Effector memory CD8-positive, alpha-beta T cell (primary cell): ENCODE measurements at regions not wholly inside any gene's neighbourhood (a gene's known extent, or its start where the extent isn't known, plus 50 kb on each side); places are given as distances from the start of the nearest gene placed in this dataset.
"Not testable (repeated sequence)": the region's sequence is repeated elsewhere in the genome, so short reads cannot be mapped to it uniquely, and the experiment has no call there.

ENCODE experiments used
- ATAC-seq: fragments of 150-1000 bp; cut with Tn5 transposase; replicated peaks from 2 replicates; pipeline ENCODE4 v1.10.0; 2021; ENCODE audit warnings: mild to moderate bottlenecking, moderate library complexity
- DNase-seq, 3 experiments: peaks; one replicate each; pipeline ENCODE4 v3.0.0; 2021
- H3K27ac Mint-ChIP-seq, 2 donors: one replicate each; pipeline ENCODE4 v1.8.0; 2022; ENCODE audit warnings: mild to moderate bottlenecking in 2 of 2, mixed read lengths in 2 of 2, moderate library complexity in 2 of 2
- H3K27me3 Mint-ChIP-seq, 2 donors: one replicate each; pipeline ENCODE4 v1.8.0; 2022; ENCODE audit warnings: mixed read lengths in 2 of 2
- H3K36me3 Mint-ChIP-seq: one replicate; pipeline ENCODE4 v1.8.0; 2022; ENCODE audit warnings: mild to moderate bottlenecking, moderate library complexity, mixed read lengths; ENCODE audit not compliant: insufficient read depth
- H3K4me1 Mint-ChIP-seq, 2 donors: one replicate each; pipeline ENCODE4 v1.8.0; 2022; ENCODE audit warnings: low read depth in 2 of 2, mixed read lengths in 2 of 2
- H3K4me3 Mint-ChIP-seq, 2 donors: one replicate each; pipeline ENCODE4 v1.8.0; 2022; ENCODE audit warnings: mild to moderate bottlenecking in 2 of 2, mixed read lengths in 2 of 2, moderate library complexity in 2 of 2
- H3K9me3 Mint-ChIP-seq, 2 donors: one replicate each; pipeline ENCODE4 v1.8.0; 2022; ENCODE audit warnings: mixed read lengths in 2 of 2

- Mint-ChIP-seq H3K27ac (no peak overlapping the region), H3K27me3 (peaks cover 0 to 7% of the 10 kb centered on the region in 2 donors), H3K9me3 (no peaks in the 10 kb centered on the region), H3K4me1 (no peaks in the 10 kb centered on the region), H3K4me3 (no peak overlapping the region), H3K36me3 (no peaks in the 10 kb centered on the region)
- ATAC-seq: no peak
- no peak for DNase-seq
Measured at GRCh38 chr6:167664678-167665660, 161.7 kb upstream of the AFDN start.

- H3K36me3 Mint-ChIP-seq: no peaks in the 10 kb centered on the region
- no peaks in the 10 kb centered on the region for H3K4me1 Mint-ChIP-seq
- peaks cover 0 to 7% of the 10 kb centered on the region in 2 donors for H3K27me3 Mint-ChIP-seq
- H3K9me3 Mint-ChIP-seq: no peaks in the 10 kb centered on the region
- H3K4me3 Mint-ChIP-seq: no peak overlapping the region
- DNase-seq: no peak
- no peak for ATAC-seq
- no peak overlapping the region for H3K27ac Mint-ChIP-seq
Measured at GRCh38 chr6:167665698-167666330, 160.9 kb upstream of the AFDN start.

GRCh38 chr6:167666571-167667203 lies 160.0 kb upstream of the AFDN start:
- no peak overlapping the region for H3K4me3 Mint-ChIP-seq
- peaks cover 0 to 7% of the 10 kb centered on the region in 2 donors for H3K27me3 Mint-ChIP-seq
- ATAC-seq (no peak), DNase-seq (no peak)
- H3K36me3 Mint-ChIP-seq: no peaks in the 10 kb centered on the region
- H3K4me1 Mint-ChIP-seq: no peaks in the 10 kb centered on the region
- H3K27ac Mint-ChIP-seq: no peak overlapping the region
- H3K9me3 Mint-ChIP-seq: peaks cover 2 to 5% of the 10 kb centered on the region in 2 donors

- Mint-ChIP-seq H3K4me3 (no peak overlapping the region), H3K27me3 (peaks cover 0 to 7% of the 10 kb centered on the region in 2 donors), H3K9me3 (peaks cover 9 to 10% of the 10 kb centered on the region in 2 donors), H3K4me1 (no peaks in the 10 kb centered on the region), H3K27ac (no peak overlapping the region), H3K36me3 (no peaks in the 10 kb centered on the region)
- DNase-seq (no peak), ATAC-seq (no peak)
Measured at GRCh38 chr6:167667204-167668018, 159.3 kb upstream of the AFDN start.

- Mint-ChIP-seq H3K27me3 (peaks cover 0 to 7% of the 10 kb centered on the region in 2 donors), H3K4me1 (no peaks in the 10 kb centered on the region), H3K27ac (no peak overlapping the region), H3K36me3 (no peaks in the 10 kb centered on the region), H3K4me3 (no peak overlapping the region), H3K9me3 (peaks cover 12 to 15% of the 10 kb centered on the region in 2 donors)
- DNase-seq (no peak), ATAC-seq (no peak)
Measured at GRCh38 chr6:167668019-167668753, 158.5 kb upstream of the AFDN start.

- peaks cover 0 to 8% of the 10 kb centered on the region in 2 donors for H3K27me3 Mint-ChIP-seq
- DNase-seq (no peak), ATAC-seq (no peak)
- peaks cover 12 to 15% of the 10 kb centered on the region in 2 donors for H3K9me3 Mint-ChIP-seq
- H3K27ac Mint-ChIP-seq: no peak overlapping the region
- H3K4me3 Mint-ChIP-seq: no peak overlapping the region
- H3K4me1 Mint-ChIP-seq: no peaks in the 10 kb centered on the region
- H3K36me3 Mint-ChIP-seq: no peaks in the 10 kb centered on the region
Measured at GRCh38 chr6:167668754-167669552, 157.8 kb upstream of the AFDN start.

- Mint-ChIP-seq H3K4me1 (no peaks in the 10 kb centered on the region), H3K4me3 (no peak overlapping the region), H3K9me3 (peaks cover 12 to 15% of the 10 kb centered on the region in 2 donors), H3K27me3 (peaks cover 3 to 13% of the 10 kb centered on the region in 2 donors), H3K36me3 (no peaks in the 10 kb centered on the region), H3K27ac (no peak overlapping the region)
- ATAC-seq (no peak), DNase-seq (no peak)
Measured at GRCh38 chr6:167669553-167669849, 157.2 kb upstream of the AFDN start.

GRCh38 chr6:167669870-167670802 lies 156.6 kb upstream of the AFDN start:
- Mint-ChIP-seq H3K27me3 (peaks cover 8 to 19% of the 10 kb centered on the region in 2 donors), H3K9me3 (peaks cover 14 to 15% of the 10 kb centered on the region in 2 donors), H3K4me3 (no peak overlapping the region), H3K4me1 (no peaks in the 10 kb centered on the region), H3K27ac (no peak overlapping the region), H3K36me3 (no peaks in the 10 kb centered on the region)
- no peak for ATAC-seq
- DNase-seq: no peak

GRCh38 chr6:167670938-167671338 lies 155.8 kb upstream of the AFDN start:
- ATAC-seq (no peak), DNase-seq (no peak)
- no peaks in the 10 kb centered on the region for H3K36me3 Mint-ChIP-seq

GRCh38 chr6:167671379-167671976 lies 155.2 kb upstream of the AFDN start:
- not testable (repeated sequence) for H3K4me1 Mint-ChIP-seq, DNase-seq, ATAC-seq, H3K4me3 Mint-ChIP-seq, H3K36me3 Mint-ChIP-seq, H3K27ac Mint-ChIP-seq
- H3K27me3 Mint-ChIP-seq: peaks cover 19 to 30% of the 10 kb centered on the region in 2 donors
- peaks cover 14 to 15% of the 10 kb centered on the region in 2 donors for H3K9me3 Mint-ChIP-seq

More at GRCh38 chr6:167670938-167671338, 155.8 kb upstream of the AFDN start:
- H3K4me3 Mint-ChIP-seq: no peak overlapping the region
- H3K9me3 Mint-ChIP-seq: peaks cover 14 to 15% of the 10 kb centered on the region in 2 donors
- peaks cover 13 to 27% of the 10 kb centered on the region in 2 donors for H3K27me3 Mint-ChIP-seq
- no peak overlapping the region for H3K27ac Mint-ChIP-seq
- H3K4me1 Mint-ChIP-seq: no peaks in the 10 kb centered on the region
